Suprapubic skin (tissue), 4 donors: ENCODE measurements at regions not wholly inside any gene's neighbourhood (a gene's known extent, or its start where the extent isn't known, plus 50 kb on each side); places are given as distances from the start of the nearest gene placed in this dataset.

ENCODE experiments used
- DNase-seq, 2 donors: peaks; one replicate each; pipeline ENCODE4 v3.0.0-alpha.2; 2019; ENCODE audit warnings: low spot score in 2 of 2
- H3K27ac ChIP-seq: fragments of 200-600 bp; sonication (generic); one replicate; pipeline ENCODE4 v1.5.1; 2019
- H3K27me3 ChIP-seq: fragments of 200-600 bp; sonication (generic); one replicate; pipeline ENCODE4 v1.5.1; 2019
- H3K36me3 ChIP-seq: fragments of 200-600 bp; sonication (generic); one replicate; pipeline ENCODE4 v1.5.1; 2019
- H3K4me1 ChIP-seq: fragments of 200-600 bp; sonication (generic); one replicate; pipeline ENCODE4 v1.5.1; 2019
- H3K4me3 ChIP-seq: fragments of 200-600 bp; sonication (generic); one replicate; pipeline ENCODE4 v1.5.1; 2019; ENCODE audit warnings: mild to moderate bottlenecking
- H3K9me3 ChIP-seq: fragments of 200-600 bp; sonication (generic); one replicate; pipeline ENCODE4 v1.5.1; 2019
- CTCF ChIP-seq, 2 donors: fragments of 200-600 bp in 1 of 2; fragments of 450-650 bp in 1 of 2; sonication (generic) in 1 of 2; IDR thresholded peaks; one replicate each; pipeline ENCODE4 v1.5.1; 2016 to 2019; ENCODE audit warnings: antibody characterized with exemption in 2 of 2, mild to moderate bottlenecking in 1 of 2, moderate library complexity in 1 of 2
- EP300 ChIP-seq: sonication (generic); formaldehyde crosslinking; IDR thresholded peaks from one replicate; pipeline ENCODE4 v1.6.1; 2017; ENCODE audit warnings: antibody characterized with exemption
- POLR2A ChIP-seq, 2 donors: fragments of 450-650 bp; IDR thresholded peaks; one replicate each; pipeline ENCODE4 v1.6.1; 2017; ENCODE audit warnings: antibody characterized with exemption in 2 of 2, mild to moderate bottlenecking in 2 of 2, moderate library complexity in 2 of 2
- POLR2AphosphoS5 ChIP-seq, 3 donors: sonication (generic); formaldehyde crosslinking; IDR thresholded peaks; one replicate each; pipeline ENCODE4 v1.6.1; 2017; ENCODE audit warnings: antibody characterized with exemption in 3 of 3
- WGBS: methylation state at CpG from one replicate; pipeline ENCODE4 v1.1.5; 2018; 5-methylcytosine and 5-hydroxymethylcytosine counted together

- Histone ChIP-seq H3K4me3 (no peak overlapping the region), H3K36me3 (no peaks in the 10 kb centered on the region), H3K27me3 (no peaks in the 10 kb centered on the region), H3K4me1 (no peaks in the 10 kb centered on the region), H3K9me3 (no peaks in the 10 kb centered on the region), H3K27ac (no peak overlapping the region)
- no peak for TF ChIP-seq POLR2A (IDR thresholded peaks at IDR 0.05)
- TF ChIP-seq CTCF (IDR thresholded peaks at IDR 0.05): no peak
- no peak for TF ChIP-seq EP300
- TF ChIP-seq POLR2AphosphoS5 (IDR thresholded peaks at IDR 0.05): no peak
- WGBS: 82% methylated on average over 4 of the region's 4 CpGs
- no peak for DNase-seq
Observed at GRCh38 chr11:104819603-104820002, 78.7 kb downstream of the CASP12 start.

GRCh38 chr11:104819107-104819506, 79.2 kb downstream of the CASP12 start:
- Histone ChIP-seq H3K4me1 (no peaks in the 10 kb centered on the region), H3K4me3 (no peak overlapping the region), H3K9me3 (no peaks in the 10 kb centered on the region), H3K36me3 (no peaks in the 10 kb centered on the region), H3K27ac (no peak overlapping the region), H3K27me3 (no peaks in the 10 kb centered on the region)
- TF ChIP-seq POLR2A (IDR thresholded peaks at IDR 0.05) (no peak), EP300 (no peak), POLR2AphosphoS5 (IDR thresholded peaks at IDR 0.05) (no peak), CTCF (IDR thresholded peaks at IDR 0.05) (no peak)
- no peak for DNase-seq

GRCh38 chr11:104817973-104818372, 80.3 kb downstream of the CASP12 start:
- Histone ChIP-seq H3K9me3 (no peaks in the 10 kb centered on the region), H3K4me3 (no peak overlapping the region), H3K27ac (no peak overlapping the region), H3K27me3 (no peaks in the 10 kb centered on the region), H3K36me3 (no peaks in the 10 kb centered on the region), H3K4me1 (no peaks in the 10 kb centered on the region)
- TF ChIP-seq POLR2AphosphoS5 (IDR thresholded peaks at IDR 0.05) (no peak), CTCF (IDR thresholded peaks at IDR 0.05) (no peak), POLR2A (IDR thresholded peaks at IDR 0.05) (no peak), EP300 (no peak)
- 73% methylated on average over 3 of the region's 3 CpGs for WGBS
- no peak for DNase-seq

- Histone ChIP-seq H3K27ac (no peak overlapping the region), H3K4me1 (no peaks in the 10 kb centered on the region), H3K4me3 (no peak overlapping the region), H3K27me3 (no peaks in the 10 kb centered on the region), H3K36me3 (no peaks in the 10 kb centered on the region), H3K9me3 (no peaks in the 10 kb centered on the region)
- no peak for TF ChIP-seq EP300
- TF ChIP-seq POLR2AphosphoS5 (IDR thresholded peaks at IDR 0.05): no peak
- TF ChIP-seq CTCF (IDR thresholded peaks at IDR 0.05): no peak
- TF ChIP-seq POLR2A (IDR thresholded peaks at IDR 0.05): no peak
- no peak for DNase-seq
- WGBS: 92% methylated on average over 2 of the region's 2 CpGs
Observed at GRCh38 chr11:104813532-104813931, 84.7 kb downstream of the CASP12 start.

GRCh38 chr11:104812103-104812788, 86.0 kb downstream of the CASP12 start:
- Histone ChIP-seq H3K4me3 (no peak overlapping the region), H3K4me1 (no peaks in the 10 kb centered on the region), H3K36me3 (no peaks in the 10 kb centered on the region), H3K27me3 (no peaks in the 10 kb centered on the region), H3K27ac (no peak overlapping the region), H3K9me3 (no peaks in the 10 kb centered on the region)
- TF ChIP-seq EP300 (no peak), CTCF (IDR thresholded peaks at IDR 0.05) (no peak), POLR2A (IDR thresholded peaks at IDR 0.05) (no peak), POLR2AphosphoS5 (IDR thresholded peaks at IDR 0.05) (no peak)
- WGBS: 72% methylated on average over 8 of the region's 8 CpGs
- DNase-seq: no peak
